NOMO-1 treated with DMSO at 0.1 percent for 48 hours (cell line): ENCODE measurements at regions not wholly inside any gene's neighbourhood (a gene's known extent, or its start where the extent isn't known, plus 50 kb on each side); places are given as distances from the start of the nearest gene placed in this dataset.

Experiments
- DNase-seq: peaks from one replicate; lab custom pipeline; 2025; ENCODE audit not compliant: unreplicated experiment; lab: John Stamatoyannopoulos, UW

DNA sequence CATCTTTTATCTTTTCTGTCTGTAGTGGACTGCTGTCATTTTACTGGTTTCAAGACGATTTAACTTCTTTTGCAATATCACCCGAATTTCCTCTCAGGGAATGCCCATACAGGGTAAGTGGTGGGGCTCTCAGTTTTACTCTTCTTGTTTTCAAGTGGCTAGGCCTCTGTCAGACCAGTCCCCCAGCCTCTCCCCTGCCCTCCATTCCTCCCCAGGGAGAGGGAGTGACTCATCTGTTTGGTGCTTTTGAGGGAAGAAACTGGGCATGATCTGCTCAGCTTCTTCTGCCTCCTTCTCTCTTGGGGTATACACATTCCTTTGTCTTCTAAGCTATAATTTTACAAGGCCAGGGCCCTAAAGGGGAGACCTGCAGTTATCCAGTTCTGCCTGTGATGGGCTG, 332.0 kb downstream of the CBLN1 start:
- no peak for DNase-seq

DNA sequence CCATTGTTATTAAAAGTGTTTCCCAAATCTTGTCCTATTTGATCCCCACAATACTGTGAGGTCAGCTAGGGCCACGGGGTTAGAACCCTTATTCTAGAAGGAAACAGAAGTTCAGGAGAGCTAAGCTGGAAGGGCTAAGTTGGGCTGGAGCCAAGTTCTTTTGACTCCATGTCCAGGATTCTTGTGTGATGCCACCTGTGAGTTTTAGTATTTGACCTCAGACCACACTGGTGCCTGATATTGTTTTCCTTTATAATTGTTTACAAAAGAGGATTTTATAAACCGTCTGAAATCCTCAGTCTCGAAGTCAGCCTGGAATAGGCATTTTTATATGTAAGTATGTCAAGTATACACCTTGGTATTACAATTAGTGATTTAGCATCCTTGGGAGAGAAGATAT, 332.7 kb downstream of the CBLN1 start:
- DNase-seq = no peak

DNA sequence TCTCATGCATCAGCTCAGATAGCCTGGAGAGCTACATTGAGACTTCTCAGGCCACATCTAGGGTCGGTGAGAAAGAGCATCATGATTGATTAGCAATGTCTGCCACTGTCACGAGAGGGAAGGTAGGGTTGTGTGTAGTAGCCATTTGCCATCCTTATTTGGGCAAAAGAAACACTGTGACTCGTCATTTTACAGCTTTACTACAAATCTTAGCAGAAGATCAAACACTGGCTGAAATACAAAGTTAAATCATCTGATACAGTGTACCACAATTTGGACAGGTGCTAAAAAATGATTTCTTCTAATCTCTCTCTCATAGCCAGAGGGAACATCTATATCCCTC, 334.3 kb downstream of the CBLN1 start:
- no peak for DNase-seq

DNA sequence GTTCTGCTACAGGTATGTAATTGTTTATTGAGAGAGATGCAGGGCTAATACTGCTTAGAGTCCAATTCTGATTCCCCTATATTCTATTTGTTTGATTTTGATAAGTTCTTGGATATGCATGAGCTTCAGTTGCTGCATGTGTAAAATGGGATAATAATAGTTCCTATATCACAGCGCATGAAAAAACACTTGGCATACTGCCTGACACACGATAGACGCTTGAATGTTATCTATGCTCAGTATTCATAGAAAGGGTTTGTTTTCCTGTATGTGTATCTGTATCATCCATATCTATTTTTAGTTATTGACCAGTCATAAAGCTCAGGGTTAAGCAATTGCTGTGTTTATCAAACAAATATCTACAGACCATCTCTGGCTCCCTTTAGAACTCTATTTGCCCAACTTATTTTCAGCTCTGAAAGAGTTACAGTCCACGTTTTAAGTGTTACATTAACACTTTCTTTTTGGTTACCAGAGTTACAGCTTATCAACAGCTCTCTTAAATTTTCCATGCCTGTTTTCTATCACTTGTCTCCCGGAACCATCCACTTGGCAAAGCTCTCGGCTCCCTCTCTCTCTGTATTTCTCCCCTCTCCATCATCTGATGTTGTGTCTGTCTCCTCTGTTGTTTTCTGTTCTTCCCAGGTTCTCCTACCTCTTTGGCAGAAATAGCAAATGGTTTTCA, 334.8 kb downstream of the CBLN1 start:
- no peak for DNase-seq

DNA sequence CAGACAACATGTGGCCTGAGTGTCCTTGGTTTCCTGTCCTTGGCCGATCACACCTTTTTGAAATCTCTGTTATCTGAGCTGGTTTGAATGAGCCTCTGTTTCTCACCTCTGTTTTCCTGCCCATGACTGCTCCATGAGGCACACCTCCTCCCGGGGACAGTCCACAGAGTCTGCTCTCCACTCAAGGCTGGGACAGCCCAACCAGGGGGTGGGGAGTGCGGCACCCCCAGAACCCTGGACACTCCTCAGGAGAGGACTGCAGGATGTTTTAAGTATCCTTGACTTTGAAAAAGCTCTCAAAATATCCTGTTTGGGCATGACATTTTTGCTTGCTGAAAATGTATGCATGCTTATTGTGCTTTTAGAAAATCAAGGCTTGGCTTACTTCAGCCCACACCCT, 333.0 kb upstream of the N4BP1 start:
- no peak for DNase-seq

DNA sequence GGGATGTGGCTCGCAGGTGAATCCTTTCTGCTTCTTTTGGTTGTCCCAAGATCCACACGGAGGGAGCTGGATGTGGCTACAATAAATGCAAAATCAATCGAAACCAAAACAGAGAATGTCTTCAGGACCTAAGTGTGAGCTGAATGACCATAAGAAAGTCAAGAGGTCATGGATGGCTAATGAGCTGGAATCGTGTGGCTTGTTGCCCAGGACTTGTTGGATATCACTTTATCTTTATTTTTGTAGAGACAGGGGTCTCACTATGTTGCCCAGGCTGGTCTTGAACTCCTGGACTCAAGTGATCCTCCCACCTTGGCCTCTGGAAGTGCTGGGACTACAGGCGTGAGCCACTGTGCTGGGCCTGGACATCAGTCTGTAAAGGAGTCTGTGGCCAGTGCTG, 326.8 kb upstream of the N4BP1 start:
- DNase-seq = no peak

DNA sequence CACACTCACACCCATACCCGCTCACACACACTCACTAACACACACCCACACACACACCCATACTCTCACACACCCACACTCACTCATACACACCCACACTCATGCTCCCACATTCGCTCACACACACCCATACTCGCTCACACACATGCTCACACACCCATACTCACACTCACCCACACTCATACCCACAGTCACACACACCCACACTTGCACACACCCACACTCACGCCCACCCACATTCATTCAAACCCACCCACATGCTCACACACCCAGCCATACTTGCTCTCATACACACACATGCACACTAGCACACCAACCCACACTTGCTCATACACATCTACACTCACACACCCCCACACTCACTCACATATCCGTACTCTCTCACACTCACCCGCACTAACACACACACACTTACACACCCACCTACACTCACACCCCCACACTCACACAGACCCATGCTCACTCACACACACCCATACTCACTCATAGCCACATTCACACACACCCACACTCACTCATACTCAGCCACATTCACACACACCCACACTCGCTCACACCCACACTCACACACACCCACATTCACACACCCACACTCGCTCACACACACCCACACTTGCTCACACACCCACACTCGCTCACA, 322.4 kb upstream of the N4BP1 start:
- DNase-seq = no peak

DNA sequence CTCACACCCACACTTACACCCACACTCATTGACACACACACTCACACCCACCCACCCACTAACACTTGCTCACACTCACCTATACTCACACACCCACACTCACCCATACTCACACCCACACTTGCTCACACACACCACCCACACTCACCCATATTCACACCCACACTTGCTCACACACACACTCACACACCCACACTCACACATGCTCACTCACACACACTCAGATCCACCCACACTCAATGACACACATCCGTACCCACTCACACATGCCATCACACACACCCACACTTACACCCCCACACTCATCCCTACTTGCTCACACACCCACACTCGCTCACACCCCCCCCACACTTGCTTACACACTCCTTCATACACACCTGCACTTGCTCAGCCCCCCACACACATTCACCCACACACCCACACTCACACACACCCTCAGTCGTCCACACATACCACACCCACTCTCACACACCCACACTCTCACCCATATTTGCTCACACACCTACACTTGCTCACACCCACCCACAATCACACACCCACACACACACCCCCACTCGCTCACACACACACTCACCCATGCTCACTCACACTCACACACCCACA, 321.1 kb upstream of the N4BP1 start:
- DNase-seq = no peak

DNA sequence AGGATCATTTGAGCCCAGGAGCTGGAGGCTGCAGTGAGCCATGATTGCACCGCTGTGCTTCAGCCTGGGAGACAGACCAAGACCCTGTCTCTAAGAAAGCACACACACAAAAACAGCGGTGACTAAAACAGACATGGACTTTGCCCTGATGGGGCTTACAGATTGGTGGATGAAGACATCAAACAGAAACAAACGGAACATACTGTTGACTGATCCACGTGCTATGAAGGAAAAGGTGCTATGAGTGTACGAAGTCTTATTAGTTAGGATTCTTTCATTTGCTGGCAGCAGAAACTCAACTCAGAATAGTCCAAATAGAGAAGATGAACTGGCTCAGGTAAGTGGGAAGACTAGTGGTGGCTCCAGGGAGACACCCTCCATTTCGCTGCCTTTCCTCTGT, 309.8 kb upstream of the N4BP1 start:
- DNase-seq = no peak

DNA sequence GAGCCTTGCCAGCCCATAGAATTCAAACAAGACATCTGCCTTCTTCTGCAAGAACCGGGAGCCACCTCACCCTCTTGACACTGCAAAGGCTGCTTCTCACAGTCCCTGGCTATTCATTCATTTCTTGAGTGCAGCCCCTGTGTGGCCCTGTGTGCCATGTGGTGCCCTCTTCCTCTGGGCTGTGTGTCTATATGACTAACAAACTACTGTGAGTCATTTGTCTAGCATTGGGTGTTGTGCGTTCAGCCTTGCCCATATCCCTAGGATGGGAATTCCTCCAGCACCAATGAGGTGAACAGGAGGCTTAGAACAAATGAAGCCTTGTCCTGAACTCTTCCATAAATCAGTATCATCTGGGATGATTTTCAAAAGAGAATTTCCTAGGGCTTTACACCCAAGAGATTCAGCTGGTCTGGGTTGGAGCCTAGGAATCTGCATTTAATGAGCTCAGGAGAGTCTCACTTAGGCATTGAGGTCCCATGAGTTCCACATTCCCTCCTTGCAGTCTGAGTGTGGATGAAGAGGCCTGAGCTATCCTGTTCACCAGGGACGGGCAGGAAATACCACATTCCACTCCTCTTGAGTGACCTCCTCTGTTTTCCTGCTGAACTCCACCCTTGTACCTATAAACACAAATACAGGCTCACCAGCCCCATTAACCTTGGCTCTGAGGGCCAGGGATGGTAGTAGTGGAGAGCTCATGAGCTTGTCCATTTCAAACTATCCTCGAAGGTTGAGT, 308.7 kb upstream of the N4BP1 start:
- DNase-seq = no peak

DNA sequence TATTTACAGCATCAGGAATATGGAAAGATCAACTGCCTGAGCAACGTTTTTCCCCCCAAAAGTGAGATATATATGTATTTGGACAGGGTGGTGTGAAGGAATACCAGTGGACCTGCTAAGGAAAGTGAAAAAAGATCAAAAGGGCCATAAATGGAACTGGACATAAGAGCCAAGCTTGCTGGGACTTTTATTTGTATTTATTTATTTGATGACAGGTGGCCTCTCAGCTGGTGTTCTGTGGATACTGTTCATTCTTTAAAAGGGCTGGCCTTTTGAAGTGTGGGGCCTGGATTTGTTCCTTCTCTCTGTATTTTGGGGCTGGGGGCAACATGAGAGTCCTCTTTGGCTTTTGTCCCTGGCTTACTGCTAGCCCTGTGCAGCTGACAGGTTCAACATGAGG, 306.6 kb upstream of the N4BP1 start:
- no peak for DNase-seq

DNA sequence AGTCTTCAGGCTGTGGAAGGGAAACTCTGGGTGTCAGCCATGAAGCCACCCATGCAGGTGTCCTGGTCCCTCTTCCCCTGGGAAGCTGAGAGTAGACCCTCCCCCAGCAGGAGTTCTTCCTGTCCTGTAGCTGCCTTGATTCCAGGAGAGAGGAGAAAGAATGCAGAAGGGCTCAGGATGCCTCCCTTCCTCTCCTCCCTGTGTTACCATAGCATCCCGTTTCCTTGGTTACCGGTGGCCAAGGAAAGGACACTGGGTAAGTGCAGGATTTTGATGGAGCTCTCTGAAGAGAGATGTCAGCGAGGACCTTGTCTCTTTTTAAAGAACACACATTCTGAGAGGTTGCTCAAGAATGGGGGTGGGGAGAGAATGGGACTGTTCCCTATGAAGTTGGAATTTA, 304.1 kb upstream of the N4BP1 start:
- DNase-seq = no peak

DNA sequence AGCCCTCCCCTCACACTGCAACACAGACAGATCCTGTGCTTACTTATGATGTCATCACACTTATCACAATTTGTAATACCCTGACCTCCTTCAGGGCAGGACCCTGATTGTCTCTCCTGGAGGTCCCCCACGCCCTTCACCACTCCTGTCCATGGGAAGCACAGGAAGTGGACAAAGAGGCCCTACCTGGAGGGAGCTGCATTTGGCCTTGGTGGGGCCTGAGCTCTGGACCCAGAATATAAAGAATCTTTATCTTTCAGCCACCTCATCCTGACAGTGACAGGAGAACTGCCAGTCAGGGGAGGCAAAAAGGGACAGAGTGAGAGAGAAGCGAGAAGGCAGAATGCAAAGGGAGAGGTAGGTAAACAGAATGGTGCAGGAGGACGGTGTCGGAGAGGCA, 303.4 kb upstream of the N4BP1 start:
- no peak for DNase-seq

DNA sequence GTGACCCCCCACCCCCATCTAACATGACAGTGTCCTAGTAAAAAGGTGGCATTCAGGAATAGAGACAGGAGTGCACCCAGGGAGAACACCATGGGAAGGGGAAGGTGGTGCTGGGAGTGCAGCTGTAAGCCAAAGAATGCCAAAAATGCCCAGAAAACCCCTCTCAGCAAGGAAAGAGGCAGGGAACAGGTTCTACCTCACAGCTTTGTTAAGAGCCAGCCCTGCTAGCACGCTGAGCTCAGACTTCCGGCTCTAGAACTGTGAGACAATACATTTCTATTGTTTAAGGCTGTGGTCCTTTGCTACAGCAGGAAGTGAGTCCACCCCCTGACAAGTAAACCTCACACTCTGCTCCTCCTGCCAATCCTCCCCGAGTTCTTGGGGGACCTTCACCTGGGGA, 302.4 kb upstream of the N4BP1 start:
- no peak for DNase-seq

DNA sequence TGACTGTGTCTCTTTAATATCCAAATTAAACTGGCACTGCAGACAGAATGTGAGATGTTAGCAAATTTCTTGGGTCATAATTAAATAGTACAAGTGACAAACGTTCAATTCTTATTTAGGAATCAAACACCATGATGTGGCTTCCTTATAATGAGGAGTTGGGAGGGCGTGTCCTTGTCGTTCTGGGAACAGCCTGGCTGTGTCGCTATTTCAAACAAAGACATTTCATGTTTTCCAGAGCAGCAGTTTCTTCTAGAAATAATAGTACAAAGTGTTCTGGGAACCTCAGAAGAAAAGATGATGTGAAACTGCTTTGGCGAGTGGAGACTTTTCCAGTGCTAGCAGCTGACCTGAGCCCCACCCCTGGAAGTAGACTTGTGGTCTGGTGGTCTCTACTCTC, 301.7 kb upstream of the N4BP1 start:
- DNase-seq = no peak

DNA sequence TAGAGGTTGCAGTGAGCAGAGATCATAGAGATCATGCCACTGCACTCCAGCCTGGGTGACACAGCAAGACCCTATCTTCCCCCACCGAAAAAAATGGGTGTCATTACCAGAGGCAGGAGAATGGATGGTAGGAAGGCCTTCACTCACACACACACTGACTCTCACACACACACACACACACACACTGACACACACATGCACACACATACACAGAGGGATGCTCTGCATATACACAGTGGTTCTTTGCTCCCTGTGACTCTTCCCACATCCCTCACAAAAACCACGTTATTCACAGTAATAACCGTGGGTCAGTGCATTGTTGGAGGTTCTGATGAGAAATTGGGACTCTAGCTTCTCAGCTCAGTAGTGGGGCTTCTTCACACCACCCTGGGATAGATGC, 300.2 kb upstream of the N4BP1 start:
- DNase-seq = no peak

DNA sequence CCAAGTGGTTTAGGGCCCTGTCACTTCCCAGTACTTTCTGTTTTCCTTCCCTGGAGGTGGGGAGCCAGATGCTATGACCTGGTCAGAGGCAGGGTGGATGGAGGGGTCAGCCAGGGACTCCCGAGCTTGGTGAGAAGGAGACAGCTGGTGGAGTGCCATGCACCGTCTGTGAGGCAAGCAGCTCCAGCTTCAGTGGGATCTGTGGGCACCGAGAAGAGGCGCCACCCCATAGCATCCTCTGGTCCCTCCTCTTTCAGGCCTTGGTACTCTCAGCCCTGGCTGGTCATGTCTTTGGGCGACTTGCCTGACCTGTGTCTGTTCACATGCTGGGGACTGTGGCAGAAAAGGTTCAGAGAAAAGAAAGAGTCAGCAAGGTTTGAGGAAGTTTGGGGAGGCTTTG, 299.3 kb upstream of the N4BP1 start:
- no peak for DNase-seq

DNA sequence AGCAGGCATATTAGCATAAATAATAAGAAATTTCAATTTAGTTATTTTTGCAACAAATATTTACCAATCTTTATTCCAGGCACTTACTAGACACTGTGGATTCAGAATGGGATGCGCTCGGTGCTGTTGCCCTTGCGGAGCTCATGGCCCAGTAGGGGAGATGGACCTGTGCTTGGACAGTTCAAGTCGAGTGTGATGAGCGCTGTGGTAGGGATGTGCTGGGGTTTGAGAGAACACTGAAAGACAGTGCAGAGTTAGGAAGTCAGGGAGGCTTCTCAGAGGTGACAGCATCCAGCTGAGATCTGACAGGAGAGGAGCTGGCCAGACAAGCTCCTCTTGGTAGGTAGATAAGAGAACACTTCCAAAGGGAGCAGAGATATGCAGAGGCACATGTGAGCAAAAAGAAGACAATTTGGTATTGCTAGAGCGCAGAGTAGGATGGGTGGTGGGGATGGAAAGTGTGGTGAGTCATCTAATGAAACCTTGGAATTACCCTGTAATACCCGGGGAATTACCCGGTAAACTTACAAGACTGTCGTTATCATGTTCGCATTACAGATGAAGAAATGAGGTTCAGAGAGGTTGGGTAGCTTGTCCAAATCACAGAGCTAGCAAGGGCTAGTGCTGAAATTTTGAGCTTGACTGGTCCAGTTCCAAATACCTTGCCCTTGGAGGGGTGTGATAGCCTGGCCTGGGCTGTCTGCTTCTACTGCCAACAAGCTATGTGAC, 298.1 kb upstream of the N4BP1 start:
- no peak for DNase-seq

DNA sequence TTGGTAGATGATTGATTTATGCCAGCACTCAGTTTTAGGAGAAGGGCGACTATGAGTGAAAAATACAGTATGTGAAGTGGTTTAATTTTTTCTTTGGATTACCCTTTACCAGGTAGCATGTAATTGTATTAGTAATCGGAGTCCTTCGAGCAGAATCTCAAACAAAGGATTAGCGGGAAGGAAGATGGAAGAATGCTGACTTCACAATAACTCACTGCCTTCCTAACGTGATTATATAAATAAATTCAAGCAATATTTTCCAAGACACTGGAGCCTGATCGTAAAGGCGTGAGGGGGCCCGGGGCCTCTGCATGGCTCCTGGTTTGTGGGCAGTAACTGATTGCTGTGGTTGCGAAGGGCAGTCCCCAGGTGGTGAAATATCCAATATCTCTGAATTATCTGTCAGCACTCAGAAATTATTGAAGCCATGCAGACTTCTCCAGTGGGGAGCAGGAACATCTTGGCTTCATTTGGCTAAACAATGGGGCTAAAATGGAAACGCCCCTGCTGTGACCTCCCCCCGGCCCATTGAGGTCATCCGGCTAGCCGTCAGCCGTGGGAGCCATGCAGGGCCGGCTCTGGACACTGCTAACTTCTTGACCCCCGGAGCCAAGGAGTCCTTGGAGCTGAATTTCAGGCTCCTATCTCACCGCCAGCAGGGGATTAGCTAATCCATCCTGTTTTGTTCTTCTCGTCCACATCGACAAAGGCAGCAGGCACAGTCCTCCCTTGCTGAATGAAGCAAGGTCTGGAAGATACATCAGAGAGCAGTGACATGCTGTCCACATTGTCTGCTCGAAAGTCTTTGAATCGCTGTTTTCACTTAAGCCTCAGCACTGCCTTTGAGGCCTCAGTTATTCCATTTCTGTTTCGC, 295.9 kb upstream of the N4BP1 start:
- DNase-seq = no peak

DNA sequence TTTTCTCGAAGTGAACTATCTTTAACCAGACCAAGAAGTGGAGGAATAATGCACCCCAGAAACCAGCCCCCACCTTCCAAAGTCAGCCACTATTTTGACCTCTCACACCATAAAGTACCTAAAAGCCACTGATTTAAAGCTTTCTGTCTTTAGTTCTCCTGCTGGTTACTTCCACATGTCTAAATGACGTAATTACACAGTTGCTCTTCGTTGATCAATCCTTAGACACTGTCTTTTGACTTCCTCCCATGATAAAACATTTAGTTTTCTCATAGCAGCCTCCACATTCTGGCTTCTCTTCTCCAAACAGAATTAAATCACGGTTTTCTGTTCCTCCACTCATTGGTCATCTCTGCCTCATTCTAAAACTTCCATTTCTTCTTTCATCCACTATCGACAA, 294.4 kb upstream of the N4BP1 start:
- DNase-seq = no peak

DNA sequence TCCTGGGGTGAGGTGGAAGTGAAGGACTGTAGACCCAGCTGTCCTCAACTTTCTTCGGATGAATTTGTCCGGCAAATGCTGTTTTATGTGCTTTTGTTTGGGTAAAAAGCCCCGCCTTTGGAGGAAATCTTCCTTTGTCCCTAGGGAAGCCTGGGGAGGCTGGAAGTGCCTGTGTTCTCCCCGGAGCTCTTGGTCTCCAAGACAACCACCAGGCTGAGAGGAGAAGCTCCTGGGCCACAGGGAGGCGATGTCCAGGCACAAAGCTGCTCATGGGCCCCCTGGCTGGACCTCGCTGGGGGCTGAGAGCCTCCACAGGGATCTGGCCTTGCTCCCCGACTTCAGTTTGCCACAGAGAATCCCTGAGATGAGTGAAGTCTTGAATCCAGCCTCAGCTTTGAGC, 293.1 kb upstream of the N4BP1 start:
- no peak for DNase-seq
